ENCODE measurements at regions not wholly inside any gene's neighbourhood (a gene's known extent, or its start where the extent isn't known, plus 50 kb on each side); places are given as distances from the start of the nearest gene placed in this dataset.

DNA sequence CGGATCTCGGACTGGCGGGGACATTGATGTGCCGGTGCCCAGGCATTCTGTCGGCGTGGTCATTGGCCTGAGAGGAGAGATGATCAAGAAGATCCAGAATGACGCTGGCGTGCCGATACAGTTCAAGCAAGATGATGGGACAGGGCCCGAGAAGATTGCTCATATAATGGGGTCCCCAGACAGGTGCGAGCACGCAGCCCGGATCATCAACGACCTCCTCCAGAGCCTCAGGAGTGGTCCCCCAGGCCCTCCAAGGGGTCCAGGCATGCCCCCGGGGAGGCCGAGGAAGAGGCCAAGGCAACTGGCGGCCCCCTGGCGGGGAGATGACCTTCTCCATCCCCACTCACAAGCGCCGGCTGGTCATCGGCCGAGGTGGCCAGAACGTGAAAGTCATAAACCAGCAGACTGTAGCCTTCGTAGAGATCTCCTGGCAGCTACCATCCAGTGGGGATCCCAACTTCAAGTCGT lies 106.5 kb upstream of the MTAP start:
- H3K4me1 ChIP-seq (ENCODE audit: control insufficient read depth in 4 of 4, insufficient read depth in 4 of 4, low read length in 3 of 4) = no peaks in the 10 kb centered on the region
- TF ChIP-seq, protein P1, sequence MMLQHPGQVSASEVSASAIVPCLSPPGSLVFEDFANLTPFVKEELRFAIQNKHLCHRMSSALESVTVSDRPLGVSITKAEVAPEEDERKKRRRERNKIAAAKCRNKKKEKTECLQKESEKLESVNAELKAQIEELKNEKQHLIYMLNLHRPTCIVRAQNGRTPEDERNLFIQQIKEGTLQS (IDR thresholded peaks at IDR 0.05) = no peak
- no peak overlapping the region for H3K4me3 ChIP-seq (ENCODE audit: low read depth in 1 of 3, low read length in 3 of 3)
- no peaks in the 10 kb centered on the region for H3K36me3 ChIP-seq (ENCODE audit: control insufficient read depth in 4 of 4, insufficient read depth in 3 of 4, low read depth in 1 of 4, low read length in 3 of 4)
- H3K9me3 ChIP-seq (ENCODE audit: control insufficient read depth in 4 of 4, low read length in 3 of 4) = peaks cover 2 to 7% (median 4%) of the 10 kb centered on the region in 4 donors
- peaks cover 0 to 4% (median 0%) of the 10 kb centered on the region in 4 donors for H3K27me3 ChIP-seq (ENCODE audit: control insufficient read depth in 4 of 4, insufficient read depth in 4 of 4, low read length in 3 of 4)
- 93% methylated on average over 25 of the region's 25 CpGs for whole genome bisulfite sequencing
- DNase-seq (ENCODE audit: low spot score) = no peak
- no peak overlapping the region for H3K27ac ChIP-seq (ENCODE audit: low read depth in 1 of 2, low read length in 2 of 2)
- no peak overlapping the region for H3K9ac ChIP-seq (ENCODE audit: low read depth in 1 of 2, low read length in 2 of 2)

DNA sequence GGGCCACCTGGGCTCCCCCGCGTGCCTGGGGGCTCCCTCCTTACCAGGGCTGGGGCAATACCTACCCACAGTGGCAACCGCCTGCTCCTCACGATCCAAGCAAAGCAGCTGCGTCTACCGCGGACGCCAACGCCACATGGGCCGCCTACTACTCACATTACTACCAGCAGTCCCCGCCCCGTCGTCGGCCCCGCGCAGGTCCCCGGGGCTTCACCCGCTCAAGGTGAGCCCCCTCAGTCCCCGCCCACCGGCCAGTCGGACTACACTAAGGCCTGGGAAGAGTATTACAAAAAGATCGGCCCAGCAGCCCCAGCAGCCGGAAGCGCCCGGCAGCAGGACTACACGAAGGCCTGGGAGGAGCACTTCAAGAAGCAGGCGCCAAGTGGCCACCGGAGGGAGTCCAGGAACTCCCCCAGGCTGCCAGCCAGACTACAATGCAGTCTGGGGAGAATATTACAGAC lies 106.0 kb upstream of the MTAP start:
- TF ChIP-seq, protein P2, sequence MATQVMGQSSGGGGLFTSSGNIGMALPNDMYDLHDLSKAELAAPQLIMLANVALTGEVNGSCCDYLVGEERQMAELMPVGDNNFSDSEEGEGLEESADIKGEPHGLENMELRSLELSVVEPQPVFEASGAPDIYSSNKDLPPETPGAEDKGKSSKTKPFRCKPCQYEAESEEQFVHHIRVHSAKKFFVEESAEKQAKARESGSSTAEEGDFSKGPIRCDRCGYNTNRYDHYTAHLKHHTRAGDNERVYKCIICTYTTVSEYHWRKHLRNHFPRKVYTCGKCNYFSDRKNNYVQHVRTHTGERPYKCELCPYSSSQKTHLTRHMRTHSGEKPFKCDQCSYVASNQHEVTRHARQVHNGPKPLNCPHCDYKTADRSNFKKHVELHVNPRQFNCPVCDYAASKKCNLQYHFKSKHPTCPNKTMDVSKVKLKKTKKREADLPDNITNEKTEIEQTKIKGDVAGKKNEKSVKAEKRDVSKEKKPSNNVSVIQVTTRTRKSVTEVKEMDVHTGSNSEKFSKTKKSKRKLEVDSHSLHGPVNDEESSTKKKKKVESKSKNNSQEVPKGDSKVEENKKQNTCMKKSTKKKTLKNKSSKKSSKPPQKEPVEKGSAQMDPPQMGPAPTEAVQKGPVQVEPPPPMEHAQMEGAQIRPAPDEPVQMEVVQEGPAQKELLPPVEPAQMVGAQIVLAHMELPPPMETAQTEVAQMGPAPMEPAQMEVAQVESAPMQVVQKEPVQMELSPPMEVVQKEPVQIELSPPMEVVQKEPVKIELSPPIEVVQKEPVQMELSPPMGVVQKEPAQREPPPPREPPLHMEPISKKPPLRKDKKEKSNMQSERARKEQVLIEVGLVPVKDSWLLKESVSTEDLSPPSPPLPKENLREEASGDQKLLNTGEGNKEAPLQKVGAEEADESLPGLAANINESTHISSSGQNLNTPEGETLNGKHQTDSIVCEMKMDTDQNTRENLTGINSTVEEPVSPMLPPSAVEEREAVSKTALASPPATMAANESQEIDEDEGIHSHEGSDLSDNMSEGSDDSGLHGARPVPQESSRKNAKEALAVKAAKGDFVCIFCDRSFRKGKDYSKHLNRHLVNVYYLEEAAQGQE (IDR thresholded peaks at IDR 0.05) = no peak
- TF ChIP-seq TAF1 (conservative IDR thresholded peaks at IDR 0.05) (no peak), HNF4A (conservative IDR thresholded peaks at IDR 0.05) (no peak), GABPA (IDR thresholded peaks at IDR 0.05 in 1 of 2, conservative IDR thresholded peaks at IDR 0.05 in 1 of 2) (no peak), RXRA (IDR thresholded peaks at IDR 0.05) (no peak), HNF4G (IDR thresholded peaks at IDR 0.05) (no peak), NR2F2 (IDR thresholded peaks at IDR 0.05) (no peak), FOXA2 (IDR thresholded peaks at IDR 0.05) (no peak), JUND (IDR thresholded peaks at IDR 0.05) (no peak)
- TF ChIP-seq, protein P3, sequence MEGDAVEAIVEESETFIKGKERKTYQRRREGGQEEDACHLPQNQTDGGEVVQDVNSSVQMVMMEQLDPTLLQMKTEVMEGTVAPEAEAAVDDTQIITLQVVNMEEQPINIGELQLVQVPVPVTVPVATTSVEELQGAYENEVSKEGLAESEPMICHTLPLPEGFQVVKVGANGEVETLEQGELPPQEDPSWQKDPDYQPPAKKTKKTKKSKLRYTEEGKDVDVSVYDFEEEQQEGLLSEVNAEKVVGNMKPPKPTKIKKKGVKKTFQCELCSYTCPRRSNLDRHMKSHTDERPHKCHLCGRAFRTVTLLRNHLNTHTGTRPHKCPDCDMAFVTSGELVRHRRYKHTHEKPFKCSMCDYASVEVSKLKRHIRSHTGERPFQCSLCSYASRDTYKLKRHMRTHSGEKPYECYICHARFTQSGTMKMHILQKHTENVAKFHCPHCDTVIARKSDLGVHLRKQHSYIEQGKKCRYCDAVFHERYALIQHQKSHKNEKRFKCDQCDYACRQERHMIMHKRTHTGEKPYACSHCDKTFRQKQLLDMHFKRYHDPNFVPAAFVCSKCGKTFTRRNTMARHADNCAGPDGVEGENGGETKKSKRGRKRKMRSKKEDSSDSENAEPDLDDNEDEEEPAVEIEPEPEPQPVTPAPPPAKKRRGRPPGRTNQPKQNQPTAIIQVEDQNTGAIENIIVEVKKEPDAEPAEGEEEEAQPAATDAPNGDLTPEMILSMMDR (IDR thresholded peaks at IDR 0.05; ENCODE audit: low read depth, low read length, missing input control) = no peak
- TF ChIP-seq, protein P4, sequence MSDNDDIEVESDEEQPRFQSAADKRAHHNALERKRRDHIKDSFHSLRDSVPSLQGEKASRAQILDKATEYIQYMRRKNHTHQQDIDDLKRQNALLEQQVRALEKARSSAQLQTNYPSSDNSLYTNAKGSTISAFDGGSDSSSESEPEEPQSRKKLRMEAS (IDR thresholded peaks at IDR 0.05) = no peak
- no peak for DNase-seq (ENCODE audit: low spot score)
- peaks cover 0 to 4% (median 0%) of the 10 kb centered on the region in 4 donors for H3K27me3 ChIP-seq (ENCODE audit: control insufficient read depth in 4 of 4, insufficient read depth in 4 of 4, low read length in 3 of 4)
- no peaks in the 10 kb centered on the region for H3K4me1 ChIP-seq (ENCODE audit: control insufficient read depth in 4 of 4, insufficient read depth in 4 of 4, low read length in 3 of 4)
- H3K9ac ChIP-seq (ENCODE audit: low read depth in 1 of 2, low read length in 2 of 2) = no peak overlapping the region
- no peak overlapping the region for H3K4me3 ChIP-seq (ENCODE audit: low read depth in 1 of 3, low read length in 3 of 3)
- peaks cover 2 to 7% (median 4%) of the 10 kb centered on the region in 4 donors for H3K9me3 ChIP-seq (ENCODE audit: control insufficient read depth in 4 of 4, low read length in 3 of 4)
- 48% methylated on average over 28 of the region's 28 CpGs for WGBS
- H3K36me3 ChIP-seq (ENCODE audit: control insufficient read depth in 4 of 4, insufficient read depth in 3 of 4, low read depth in 1 of 4, low read length in 3 of 4) = no peaks in the 10 kb centered on the region
- H3K27ac ChIP-seq (ENCODE audit: low read depth in 1 of 2, low read length in 2 of 2) = no peak overlapping the region

DNA sequence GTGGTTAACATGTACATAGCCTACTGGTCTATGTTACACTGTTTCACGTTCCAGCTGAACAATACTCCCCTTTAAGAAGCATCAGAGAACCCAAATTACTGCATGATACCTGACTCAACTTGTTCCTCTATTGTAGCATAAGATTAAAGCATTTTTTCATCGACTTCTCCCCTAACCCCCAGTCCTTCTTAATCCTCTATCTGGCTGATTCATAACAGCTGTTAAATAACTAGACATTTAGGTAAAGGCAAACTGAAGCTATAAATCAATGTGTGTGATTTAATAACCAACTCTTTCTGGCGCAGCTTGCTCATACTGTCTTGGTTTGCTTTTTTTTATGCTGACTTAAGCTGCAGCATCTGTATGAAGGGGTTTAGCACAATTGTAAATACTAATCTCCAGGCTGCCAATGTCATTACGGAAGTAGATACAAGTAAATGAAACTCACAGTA lies 94.2 kb upstream of the MTAP start:
- no peak for DNase-seq (ENCODE audit: low spot score)
- Histone ChIP-seq H3K27ac (ENCODE audit: low read depth in 1 of 2, low read length in 2 of 2) (no peak overlapping the region), H3K4me1 (ENCODE audit: control insufficient read depth in 4 of 4, insufficient read depth in 4 of 4, low read length in 3 of 4) (no peaks in the 10 kb centered on the region), H3K27me3 (ENCODE audit: control insufficient read depth in 4 of 4, insufficient read depth in 4 of 4, low read length in 3 of 4) (peaks cover 0 to 7% (median 0%) of the 10 kb centered on the region in 4 donors), H3K36me3 (ENCODE audit: control insufficient read depth in 4 of 4, insufficient read depth in 3 of 4, low read depth in 1 of 4, low read length in 3 of 4) (no peaks in the 10 kb centered on the region), H3K9me3 (ENCODE audit: control insufficient read depth in 4 of 4, low read length in 3 of 4) (no peaks in the 10 kb centered on the region), H3K4me3 (ENCODE audit: low read depth in 1 of 3, low read length in 3 of 3) (no peak overlapping the region), H3K9ac (ENCODE audit: low read depth in 1 of 2, low read length in 2 of 2) (no peak overlapping the region)
- 61% methylated on average over 4 of the region's 4 CpGs for WGBS
- TF ChIP-seq, protein P3 (IDR thresholded peaks at IDR 0.05; ENCODE audit: low read depth, low read length, missing input control) = no peak
- TF ChIP-seq GABPA (IDR thresholded peaks at IDR 0.05 in 1 of 2, conservative IDR thresholded peaks at IDR 0.05 in 1 of 2) = no peak
- TF ChIP-seq, protein P1 (IDR thresholded peaks at IDR 0.05) = no peak
- no peak for TF ChIP-seq FOXA2 (IDR thresholded peaks at IDR 0.05)
- TF ChIP-seq, protein P4 (IDR thresholded peaks at IDR 0.05) = no peak
- no peak for TF ChIP-seq FOXA1 (IDR thresholded peaks at IDR 0.05)
- TF ChIP-seq HNF4A (conservative IDR thresholded peaks at IDR 0.05) = no peak
- TF ChIP-seq, protein P2 (IDR thresholded peaks at IDR 0.05) = no peak

Data from liver (tissue), 8 donors.